BLaER1 treated with 17β-estradiol and CSF1 and Interleukin-3, amounts not matched to agents 10 nM and 100 nM (cell line): ENCODE measurements at regions not wholly inside any gene's neighbourhood (a gene's known extent, or its start where the extent isn't known, plus 50 kb on each side); places are given as distances from the start of the nearest gene placed in this dataset.

Experiments
- H3K27ac ChIP-seq, 11 experiments: shearing (Covaris generic); formaldehyde crosslinking; 2 replicates each; pipeline ENCODE4 v1.8.1; 2022
- H3K27me3 ChIP-seq, 11 experiments: shearing (Covaris generic); formaldehyde crosslinking; 2 replicates each; pipeline ENCODE4 v1.8.1; 2022
- H3K36me3 ChIP-seq, 11 experiments: shearing (Covaris generic); formaldehyde crosslinking; 2 replicates each; pipeline ENCODE4 v1.8.1; 2022
- H3K4me1 ChIP-seq, 10 experiments: shearing (Covaris generic); formaldehyde crosslinking; 2 replicates each; pipeline ENCODE4 v1.8.1; 2022
- H3K4me2 ChIP-seq, 11 experiments: shearing (Covaris generic); formaldehyde crosslinking; 2 replicates each; pipeline ENCODE4 v1.8.1; 2022
- H3K4me3 ChIP-seq, 10 experiments: shearing (Covaris generic); formaldehyde crosslinking; 2 replicates each; pipeline ENCODE4 v1.8.1; 2022
- H3K9ac ChIP-seq, 11 experiments: shearing (Covaris generic); formaldehyde crosslinking; 2 replicates each; pipeline ENCODE4 v1.8.1; 2022
- H3K9me3 ChIP-seq, 11 experiments: shearing (Covaris generic); formaldehyde crosslinking; replicated peaks in 1 of 11; 2 replicates each; pipeline ENCODE4 v1.8.1; 2022
- H4K20me1 ChIP-seq, 11 experiments: shearing (Covaris generic); formaldehyde crosslinking; 2 replicates each; pipeline ENCODE4 v1.8.1; 2022
- Cebpa-rat ChIP-seq, 11 experiments: shearing (Covaris generic); IDR thresholded peaks; 2 replicates each; pipeline ENCODE4 v1.8.1; 2022

DNA sequence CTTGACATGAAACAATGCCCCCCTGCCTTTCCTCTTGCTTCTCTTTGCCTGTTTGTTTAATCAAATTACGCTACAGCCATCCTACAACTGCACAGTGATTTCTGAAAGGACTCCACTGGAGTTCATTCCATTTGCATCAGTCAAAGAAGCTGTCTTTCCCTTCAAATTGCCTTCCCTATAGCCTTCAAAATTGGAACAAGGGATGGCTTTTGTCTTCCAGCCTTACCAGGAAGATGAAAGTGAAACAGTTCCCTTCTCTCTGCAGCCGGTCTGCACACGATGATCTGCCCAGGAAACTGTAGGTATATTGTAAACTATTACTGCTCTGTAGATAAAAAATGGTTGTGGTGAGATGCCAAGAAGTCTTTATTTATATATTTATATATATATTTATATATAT, 65.6 kb upstream of the ETS2 start:
- H3K9ac ChIP-seq: no peak overlapping the region
- H3K36me3 ChIP-seq: peaks cover 0 to 11% (median 0%) of the 10 kb centered on the region in 11 experiments; a peak in 3 of 22 replicates
- no peak overlapping the region for H3K4me3 ChIP-seq
- no peak overlapping the region for H3K4me2 ChIP-seq
- no peak overlapping the region for H3K27ac ChIP-seq
- H4K20me1 ChIP-seq: no peaks in the 10 kb centered on the region
- TF ChIP-seq Cebpa-rat (IDR thresholded peaks at IDR 0.05): no peak
- peaks cover 22 to 36% (median 28%) of the 10 kb centered on the region in 11 experiments for H3K9me3 ChIP-seq
- peaks cover 11 to 36% (median 26%) of the 10 kb centered on the region in 10 experiments for H3K4me1 ChIP-seq
- H3K27me3 ChIP-seq: no peaks in the 10 kb centered on the region

DNA sequence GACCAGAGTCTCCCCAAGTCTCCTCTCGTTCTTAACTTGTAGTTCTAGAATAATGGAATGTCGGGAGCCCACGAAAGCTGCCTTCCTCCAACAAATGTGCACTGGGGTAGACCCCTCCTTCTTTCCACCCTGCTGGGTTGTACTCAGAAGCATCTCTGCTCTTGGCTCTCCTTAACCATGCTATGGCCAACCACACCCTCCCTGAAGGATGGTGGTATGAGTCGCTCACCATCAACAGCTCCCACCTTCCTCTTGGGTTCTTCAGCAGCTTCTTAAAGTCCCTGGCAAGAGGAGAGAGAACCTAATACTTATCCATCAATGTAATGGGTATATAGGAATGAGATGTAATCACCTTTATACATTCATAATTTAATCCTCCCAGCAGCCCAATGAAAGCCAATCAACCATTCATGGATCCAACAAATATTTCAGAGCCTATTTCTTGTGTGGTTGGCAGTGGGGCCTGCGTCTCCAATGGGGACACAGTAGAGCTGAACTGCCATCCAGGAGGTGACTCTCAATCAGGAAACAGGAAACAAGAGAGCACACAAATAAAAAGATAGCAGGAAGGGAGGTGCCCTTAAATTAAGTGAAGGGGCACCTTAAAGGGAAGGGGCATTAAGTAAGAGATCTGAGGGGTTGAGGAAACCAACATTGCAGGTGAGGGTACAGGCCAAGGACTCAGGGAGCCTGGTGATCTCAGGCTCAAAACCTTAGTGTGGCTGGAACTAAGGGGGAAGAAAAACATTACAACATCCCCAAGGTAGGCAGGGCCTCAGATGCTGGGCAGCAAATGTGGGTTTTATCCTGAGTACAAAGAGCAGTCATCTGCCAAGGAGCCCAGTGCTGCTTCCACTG, 64.4 kb upstream of the ETS2 start:
- Histone ChIP-seq H3K9me3 (peaks cover 28 to 41% (median 32%) of the 10 kb centered on the region in 11 experiments), H4K20me1 (no peaks in the 10 kb centered on the region), H3K27ac (no peak overlapping the region), H3K4me1 (peaks cover 0 to 39% (median 28%) of the 10 kb centered on the region in 10 experiments; a peak in 17 of 20 replicates), H3K4me2 (peak overlapping the region in 7 of 11 experiments; percentile 9 to 56 (median 26); a peak in 8 of 22 replicates), H3K9ac (no peak overlapping the region), H3K27me3 (no peaks in the 10 kb centered on the region), H3K4me3 (no peak overlapping the region), H3K36me3 (peaks cover 0 to 11% (median 0%) of the 10 kb centered on the region in 11 experiments; a peak in 3 of 22 replicates)
- TF ChIP-seq Cebpa-rat (IDR thresholded peaks at IDR 0.05): no peak

DNA sequence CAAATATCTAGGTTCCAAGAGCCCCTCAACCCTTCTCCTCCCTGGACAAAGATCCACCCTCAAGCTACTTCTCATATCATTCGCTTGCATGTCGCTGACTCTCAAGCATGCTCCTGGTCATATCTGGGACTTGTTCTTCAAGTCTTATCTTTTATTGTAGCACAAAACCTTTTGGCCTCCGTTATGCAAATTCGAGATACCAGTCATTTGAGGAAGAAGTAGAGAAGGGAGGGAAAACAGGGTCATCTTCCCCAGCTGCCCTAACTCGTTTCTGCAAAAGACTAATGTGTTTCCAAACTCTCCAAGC, 63.8 kb upstream of the ETS2 start:
- Histone ChIP-seq H3K4me1 (peaks cover 0 to 39% (median 28%) of the 10 kb centered on the region in 10 experiments; a peak in 16 of 20 replicates), H3K4me3 (no peak overlapping the region), H3K9ac (no peak overlapping the region), H4K20me1 (no peaks in the 10 kb centered on the region), H3K9me3 (peaks cover 34 to 47% (median 38%) of the 10 kb centered on the region in 11 experiments), H3K27me3 (no peaks in the 10 kb centered on the region), H3K4me2 (peak overlapping the region in 7 of 11 experiments; percentile 9 to 56 (median 26); a peak in 5 of 22 replicates), H3K36me3 (peaks cover 0 to 11% (median 0%) of the 10 kb centered on the region in 11 experiments; a peak in 3 of 22 replicates), H3K27ac (no peak overlapping the region)
- TF ChIP-seq Cebpa-rat (IDR thresholded peaks at IDR 0.05): no peak

DNA sequence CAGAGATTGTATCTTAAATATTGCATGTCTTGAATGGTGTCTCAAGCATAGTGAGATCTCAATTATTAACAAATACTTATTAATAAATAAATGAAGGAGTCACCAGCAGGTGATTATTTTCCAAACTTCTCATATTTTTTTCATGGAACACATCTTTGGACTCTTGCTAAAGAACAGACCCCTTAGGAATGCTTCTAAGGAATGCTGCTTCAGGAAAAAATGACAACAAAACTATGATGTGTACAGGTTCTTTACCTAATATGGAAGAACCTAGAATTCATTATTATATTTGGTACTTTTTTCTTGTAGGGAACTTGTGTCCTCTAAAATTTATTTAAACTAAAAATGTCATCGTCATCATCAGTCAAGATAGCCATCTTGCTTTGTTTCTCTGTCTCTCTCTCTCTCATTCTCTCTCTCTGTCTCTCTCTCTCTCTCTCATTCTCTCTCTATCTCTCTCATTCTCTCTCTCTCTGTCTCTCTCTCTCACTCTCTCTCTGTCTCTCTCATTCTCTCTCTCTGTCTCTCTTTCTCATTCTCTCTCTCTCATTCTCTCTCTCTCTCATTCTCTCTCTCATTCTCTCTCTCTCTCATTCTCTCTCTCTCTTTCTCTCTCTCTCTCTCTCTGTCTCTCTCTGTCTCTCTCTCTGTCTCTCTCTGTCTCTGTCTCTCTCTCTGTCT, 63.0 kb upstream of the ETS2 start:
- peaks cover 0 to 10% (median 3%) of the 10 kb centered on the region in 11 experiments; a peak in 3 of 22 replicates for H3K36me3 ChIP-seq
- no peak overlapping the region for H3K27ac ChIP-seq
- H4K20me1 ChIP-seq: no peaks in the 10 kb centered on the region
- peaks cover 0 to 39% (median 28%) of the 10 kb centered on the region in 10 experiments; a peak in 16 of 20 replicates for H3K4me1 ChIP-seq
- H3K9me3 ChIP-seq: peaks cover 39 to 50% (median 43%) of the 10 kb centered on the region in 11 experiments
- H3K4me2 ChIP-seq: no peak overlapping the region
- H3K9ac ChIP-seq: no peak overlapping the region
- no peaks in the 10 kb centered on the region for H3K27me3 ChIP-seq
- no peak overlapping the region for H3K4me3 ChIP-seq
- TF ChIP-seq Cebpa-rat (IDR thresholded peaks at IDR 0.05): no peak

DNA sequence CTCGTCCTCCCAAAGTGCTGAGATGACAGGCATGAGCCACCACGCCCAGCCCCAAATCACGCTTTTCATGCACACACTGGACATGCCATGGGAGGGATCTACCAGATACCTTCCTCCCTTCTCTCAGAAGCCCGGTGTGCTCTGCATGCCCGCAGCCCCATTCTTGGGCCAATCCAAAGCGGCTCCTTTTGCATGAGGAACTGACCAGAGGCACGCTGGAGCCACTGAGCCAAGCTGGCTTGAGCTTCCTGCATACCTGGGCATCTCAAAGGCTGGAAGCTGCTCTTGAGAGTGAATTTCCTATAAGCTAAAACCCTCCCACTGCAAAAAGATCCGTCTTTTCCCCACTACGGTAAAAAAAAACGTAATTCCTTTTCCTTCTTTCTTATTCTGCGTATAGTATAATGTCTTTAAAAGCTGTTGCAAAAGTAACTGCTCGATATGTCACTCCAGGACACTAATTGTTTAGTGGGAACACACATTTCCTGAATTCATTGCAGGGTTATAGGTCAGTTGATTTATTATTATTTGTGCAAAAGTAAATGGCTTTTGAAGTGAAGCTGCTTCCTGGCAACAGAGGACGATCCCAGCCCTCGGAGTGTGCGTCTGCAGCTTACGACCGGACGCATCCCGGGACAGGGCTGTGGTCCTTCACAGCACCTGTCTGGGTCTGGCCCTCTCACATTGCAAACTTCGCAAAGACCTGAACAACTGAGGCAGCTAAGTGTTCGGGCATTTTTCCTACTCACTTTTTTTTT, 61.8 kb upstream of the ETS2 start:
- peak overlapping the region in 4 of 11 experiments; percentile 62 to 85 (median 74); a peak in 9 of 22 replicates for H3K4me2 ChIP-seq
- H3K27ac ChIP-seq: no peak overlapping the region
- no peaks in the 10 kb centered on the region for H3K27me3 ChIP-seq
- peaks cover 30 to 48% (median 35%) of the 10 kb centered on the region in 11 experiments for H3K9me3 ChIP-seq
- TF ChIP-seq Cebpa-rat (IDR thresholded peaks at IDR 0.05): no peak
- peaks cover 0 to 4% (median 0%) of the 10 kb centered on the region in 11 experiments; a peak in 1 of 22 replicates for H3K36me3 ChIP-seq
- H3K9ac ChIP-seq: no peak overlapping the region
- H3K4me1 ChIP-seq: peaks cover 0 to 39% (median 28%) of the 10 kb centered on the region in 10 experiments; a peak in 16 of 20 replicates
- no peaks in the 10 kb centered on the region for H4K20me1 ChIP-seq
- no peak overlapping the region for H3K4me3 ChIP-seq

DNA sequence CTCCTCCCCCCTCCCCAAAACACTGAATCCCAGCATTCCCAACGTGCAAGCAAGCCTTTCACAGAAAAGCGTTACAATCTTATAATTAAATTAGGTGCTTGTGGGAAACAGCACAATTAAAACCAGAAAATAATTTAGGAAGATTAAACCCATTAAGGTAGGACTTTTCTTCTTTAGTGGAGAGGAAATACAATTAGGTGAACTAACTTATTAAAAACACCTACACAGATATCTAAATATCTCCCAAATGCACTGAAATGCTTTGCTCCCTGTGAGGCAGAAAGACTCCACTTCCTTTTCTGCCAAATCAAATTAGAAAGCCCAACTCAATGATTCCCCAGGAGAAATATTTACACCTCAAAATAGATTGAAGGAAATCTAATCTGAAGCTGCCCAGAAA, 60.9 kb upstream of the ETS2 start:
- Histone ChIP-seq H4K20me1 (no peaks in the 10 kb centered on the region), H3K4me3 (no peak overlapping the region), H3K27ac (no peak overlapping the region), H3K9me3 (peaks cover 22 to 39% (median 26%) of the 10 kb centered on the region in 11 experiments), H3K36me3 (peaks cover 0 to 4% (median 0%) of the 10 kb centered on the region in 11 experiments; a peak in 1 of 22 replicates), H3K4me2 (peak overlapping the region in 8 of 11 experiments; percentile 21 to 85 (median 62); a peak in 16 of 22 replicates), H3K27me3 (no peaks in the 10 kb centered on the region), H3K4me1 (peaks cover 0 to 39% (median 28%) of the 10 kb centered on the region in 10 experiments; a peak in 16 of 20 replicates), H3K9ac (peak overlapping the region in 1 of 11 experiments; percentile 28; a peak in 1 of 22 replicates)
- TF ChIP-seq Cebpa-rat (IDR thresholded peaks at IDR 0.05): no peak

DNA sequence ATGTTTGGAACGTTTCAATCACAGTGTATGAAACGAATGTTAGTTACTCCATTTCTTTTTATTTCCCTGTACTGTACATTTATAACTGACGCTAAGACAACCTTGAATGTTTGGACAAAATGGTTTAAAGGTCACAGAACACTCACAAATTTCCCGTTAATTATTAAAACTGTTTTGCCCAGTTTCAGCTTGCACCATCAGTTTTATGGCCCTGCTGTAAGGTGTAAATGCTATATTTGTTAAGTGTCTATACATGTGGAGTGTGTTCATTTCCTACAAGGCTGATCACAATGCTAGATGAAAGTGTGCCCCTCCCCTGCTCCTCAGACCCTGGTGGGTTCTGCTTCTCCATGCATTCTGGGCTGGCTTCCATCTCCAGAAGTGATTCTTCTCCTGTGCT, 57.9 kb upstream of the ETS2 start:
- Histone ChIP-seq H3K4me3 (no peak overlapping the region), H3K9ac (no peak overlapping the region), H3K27me3 (peaks cover 0 to 5% (median 0%) of the 10 kb centered on the region in 11 experiments; a peak in 1 of 22 replicates), H3K4me1 (peaks cover 21 to 52% (median 42%) of the 10 kb centered on the region in 10 experiments), H3K9me3 (peaks cover 21 to 33% (median 24%) of the 10 kb centered on the region in 11 experiments), H3K4me2 (no peak overlapping the region), H4K20me1 (no peaks in the 10 kb centered on the region), H3K27ac (no peak overlapping the region), H3K36me3 (peaks cover 0 to 4% (median 0%) of the 10 kb centered on the region in 11 experiments; a peak in 1 of 22 replicates)
- TF ChIP-seq Cebpa-rat (IDR thresholded peaks at IDR 0.05): no peak

DNA sequence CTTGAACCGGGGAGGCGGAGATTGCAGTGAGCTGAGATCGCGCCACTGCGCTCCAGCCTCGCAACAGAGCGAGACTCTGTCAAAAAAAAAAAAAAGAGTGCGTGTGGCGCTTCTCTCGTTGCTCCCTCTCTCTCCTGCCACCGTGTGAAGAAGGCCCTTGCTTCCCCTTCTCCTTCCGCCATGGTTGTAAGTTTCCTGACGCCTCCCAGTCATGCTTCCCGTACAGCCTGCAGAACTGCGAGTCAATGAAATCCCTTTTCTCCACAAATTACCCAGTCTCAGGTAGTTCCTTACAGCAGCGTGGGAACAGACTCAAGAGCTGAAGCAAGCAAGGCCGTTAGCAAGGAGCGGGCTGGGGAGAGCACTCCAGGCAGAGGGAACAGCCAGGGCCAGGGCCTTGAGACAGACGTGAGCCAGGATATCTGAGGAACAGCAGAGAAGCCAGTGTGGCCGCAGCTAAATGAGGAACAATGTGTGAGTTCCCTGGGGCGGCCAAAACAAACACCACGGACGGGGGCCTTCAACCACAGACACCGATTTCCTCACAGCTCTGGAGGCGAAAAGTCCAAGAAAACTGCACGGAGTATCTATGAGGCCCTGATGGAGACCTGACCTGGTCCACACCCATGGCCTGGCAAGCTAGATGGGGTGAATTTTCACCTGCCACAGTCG, 54.2 kb upstream of the ETS2 start:
- peak overlapping the region; percentile 71 to 90 (median 79) for H3K4me2 ChIP-seq
- H3K4me3 ChIP-seq: no peak overlapping the region
- peaks cover 37 to 51% (median 47%) of the 10 kb centered on the region in 10 experiments for H3K4me1 ChIP-seq
- no peaks in the 10 kb centered on the region for H4K20me1 ChIP-seq
- peaks cover 14 to 22% (median 16%) of the 10 kb centered on the region in 11 experiments for H3K9me3 ChIP-seq
- H3K9ac ChIP-seq: peak overlapping the region in 9 of 11 experiments; percentile 3 to 56 (median 25); a peak in 9 of 22 replicates
- H3K27ac ChIP-seq: peak overlapping the region in 10 of 11 experiments; percentile 10 to 66 (median 46); a peak in 16 of 22 replicates
- 0 out of 22 replicates have a peak, but pooled peaks of 1 of the 11 experiments have one; percentile 9 for TF ChIP-seq Cebpa-rat (IDR thresholded peaks at IDR 0.05)
- H3K36me3 ChIP-seq: peaks cover 0 to 4% (median 0%) of the 10 kb centered on the region in 11 experiments; a peak in 1 of 22 replicates
- H3K27me3 ChIP-seq: peaks cover 0 to 12% (median 0%) of the 10 kb centered on the region in 11 experiments; a peak in 3 of 22 replicates
